GM19324 (cell line): ENCODE measurements at regions not wholly inside any gene's neighbourhood (a gene's known extent, or its start where the extent isn't known, plus 50 kb on each side); places are given as distances from the start of the nearest gene placed in this dataset.
"Not testable (repeated sequence)": the region's sequence is repeated elsewhere in the genome, so short reads cannot be mapped to it uniquely, and the experiment has no call there.

Experiments
- ATAC-seq: cut with Tn5 transposase; IDR thresholded peaks from one replicate; pipeline ENCODE4 v1.9.1; 2021; ENCODE audit warnings: mild to moderate bottlenecking, moderate library complexity; ENCODE audit not compliant: unreplicated experiment, low FRiP score

GRCh38 chr9:29958469-29958868 is 2385.2 kb upstream of the C9orf72 start:
- ATAC-seq: no peak

- ATAC-seq: no peak
These were observed 2392.6 kb upstream of the C9orf72 start for GRCh38 chr9:29965834-29966233.

GRCh38 chr9:29966247-29966646 is 2393.0 kb upstream of the C9orf72 start:
- no peak for ATAC-seq

- ATAC-seq: no peak
These were observed 2395.6 kb upstream of the C9orf72 start for GRCh38 chr9:29968831-29969230.

GRCh38 chr9:29969408-29969807 is 2396.1 kb upstream of the C9orf72 start:
- no peak for ATAC-seq

- no peak for ATAC-seq
These were observed 2396.8 kb upstream of the C9orf72 start for GRCh38 chr9:29969856-29970647.

GRCh38 chr9:29974197-29974596 is 2400.9 kb upstream of the C9orf72 start:
- ATAC-seq: no peak

- no peak for ATAC-seq
These were observed 2403.7 kb upstream of the C9orf72 start for GRCh38 chr9:29976981-29977380.

GRCh38 chr9:29981013-29981412 is 2403.4 kb upstream of the ACO1 start:
- ATAC-seq: no peak

- no peak for ATAC-seq
These were observed 2384.8 kb upstream of the ACO1 start for GRCh38 chr9:29999645-30000044.

GRCh38 chr9:30010691-30011090 is 2373.8 kb upstream of the ACO1 start:
- ATAC-seq: no peak

GRCh38 chr9:30012622-30013021 is 2371.8 kb upstream of the ACO1 start:
- no peak for ATAC-seq

- ATAC-seq: no peak
These were observed 2369.4 kb upstream of the ACO1 start for GRCh38 chr9:30015073-30015472.

GRCh38 chr9:30020161-30020560 is 2364.3 kb upstream of the ACO1 start:
- ATAC-seq: no peak

- no peak for ATAC-seq
These were observed 2348.7 kb upstream of the ACO1 start for GRCh38 chr9:30035761-30036160.

- no peak for ATAC-seq
These were observed 2347.9 kb upstream of the ACO1 start for GRCh38 chr9:30036558-30036957.

- ATAC-seq: no peak
These were observed 2344.7 kb upstream of the ACO1 start for GRCh38 chr9:30039712-30040111.

GRCh38 chr9:30048396-30048795 is 2336.0 kb upstream of the ACO1 start:
- ATAC-seq: no peak

- ATAC-seq: no peak
These were observed 2326.0 kb upstream of the ACO1 start for GRCh38 chr9:30058463-30058862.

GRCh38 chr9:30060976-30061375 is 2323.5 kb upstream of the ACO1 start:
- ATAC-seq: no peak

GRCh38 chr9:30065888-30066287 is 2318.6 kb upstream of the ACO1 start:
- no peak for ATAC-seq

- ATAC-seq: not testable (repeated sequence)
These were observed 2315.2 kb upstream of the ACO1 start for GRCh38 chr9:30069236-30069635.

GRCh38 chr9:30075022-30075421 is 2309.4 kb upstream of the ACO1 start:
- no peak for ATAC-seq
